ENCODE measurements at regions not wholly inside any gene's neighbourhood (a gene's known extent, or its start where the extent isn't known, plus 50 kb on each side); places are given as distances from the start of the nearest gene placed in this dataset.

DNA sequence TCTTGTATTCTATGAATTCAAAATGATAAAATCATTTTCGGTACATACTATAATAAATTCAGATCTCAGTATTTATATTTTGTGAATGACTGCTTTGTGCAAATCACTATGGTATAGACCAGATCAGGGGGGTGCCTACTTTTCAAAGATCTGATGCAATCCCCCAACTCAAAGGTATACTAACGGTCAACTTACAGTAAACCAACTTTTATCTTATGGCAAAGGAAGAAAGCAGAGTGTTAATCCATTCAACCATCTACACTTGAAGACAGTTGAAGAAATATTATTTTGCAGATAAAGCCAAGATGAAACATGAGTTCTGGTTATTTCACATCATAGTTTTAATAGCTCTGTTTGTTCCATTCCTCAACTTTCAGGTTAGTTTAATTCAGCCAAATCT lies 197.1 kb downstream of the MEX3B start:
- Histone ChIP-seq H3K9ac (ENCODE audit: low read length in 3 of 3) (no peak overlapping the region), H3K36me3 (ENCODE audit: control insufficient read depth in 2 of 3, insufficient read depth in 3 of 3, low read length in 3 of 3) (no peaks in the 10 kb centered on the region), H3K9me3 (ENCODE audit: control insufficient read depth in 2 of 3, insufficient read depth in 1 of 3, low read length in 3 of 3) (no peaks in the 10 kb centered on the region), H3K4me1 (ENCODE audit: control insufficient read depth in 2 of 3, insufficient read depth in 2 of 3, low read depth in 1 of 3, low read length in 3 of 3) (no peaks in the 10 kb centered on the region), H3K27me3 (ENCODE audit: control insufficient read depth, insufficient read depth, low read length) (no peaks in the 10 kb centered on the region), H3K27ac (ENCODE audit: low read depth in 2 of 2, low read length in 2 of 2) (no peak overlapping the region), H3K4me3 (ENCODE audit: low read length in 3 of 3) (no peak overlapping the region)
- FAIRE-seq (no peak), DNase-seq (no peak)
- TF ChIP-seq, protein P1, sequence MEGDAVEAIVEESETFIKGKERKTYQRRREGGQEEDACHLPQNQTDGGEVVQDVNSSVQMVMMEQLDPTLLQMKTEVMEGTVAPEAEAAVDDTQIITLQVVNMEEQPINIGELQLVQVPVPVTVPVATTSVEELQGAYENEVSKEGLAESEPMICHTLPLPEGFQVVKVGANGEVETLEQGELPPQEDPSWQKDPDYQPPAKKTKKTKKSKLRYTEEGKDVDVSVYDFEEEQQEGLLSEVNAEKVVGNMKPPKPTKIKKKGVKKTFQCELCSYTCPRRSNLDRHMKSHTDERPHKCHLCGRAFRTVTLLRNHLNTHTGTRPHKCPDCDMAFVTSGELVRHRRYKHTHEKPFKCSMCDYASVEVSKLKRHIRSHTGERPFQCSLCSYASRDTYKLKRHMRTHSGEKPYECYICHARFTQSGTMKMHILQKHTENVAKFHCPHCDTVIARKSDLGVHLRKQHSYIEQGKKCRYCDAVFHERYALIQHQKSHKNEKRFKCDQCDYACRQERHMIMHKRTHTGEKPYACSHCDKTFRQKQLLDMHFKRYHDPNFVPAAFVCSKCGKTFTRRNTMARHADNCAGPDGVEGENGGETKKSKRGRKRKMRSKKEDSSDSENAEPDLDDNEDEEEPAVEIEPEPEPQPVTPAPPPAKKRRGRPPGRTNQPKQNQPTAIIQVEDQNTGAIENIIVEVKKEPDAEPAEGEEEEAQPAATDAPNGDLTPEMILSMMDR (IDR thresholded peaks at IDR 0.05; ENCODE audit: borderline replicate concordance, extremely low read depth, insufficient read depth): no peak
- intact Hi-C loops (cut with DNase I): no loop called here

DNA sequence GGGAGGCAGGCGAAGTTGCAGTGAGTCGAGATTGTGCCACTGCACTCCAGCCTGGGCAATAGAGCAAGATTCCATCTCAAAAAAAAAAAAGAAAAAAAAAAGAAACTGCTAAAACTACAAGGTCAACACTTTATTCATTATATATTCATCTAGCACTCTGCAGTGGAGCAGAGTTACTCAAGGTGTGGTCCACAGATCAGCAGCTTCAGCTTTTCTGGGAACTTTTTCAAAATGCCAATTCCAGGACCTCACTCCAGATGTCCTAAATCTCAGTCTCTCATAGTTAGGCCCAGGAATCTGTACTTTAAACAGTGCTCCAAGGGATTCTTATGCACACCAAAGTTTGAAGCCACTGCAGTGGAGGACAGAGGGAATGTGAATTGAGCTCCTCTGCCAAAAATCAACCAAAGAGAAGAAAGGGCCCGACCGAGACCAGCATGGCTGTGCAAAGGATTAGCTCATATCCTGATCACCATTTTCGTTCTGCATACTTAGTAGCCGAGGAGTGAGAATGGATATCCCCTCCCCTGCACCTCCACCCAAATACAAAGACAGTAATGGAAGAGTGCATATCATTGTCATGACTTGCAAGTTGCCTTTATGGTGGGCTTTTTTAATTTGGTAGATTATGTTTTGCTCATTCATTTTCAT lies 201.9 kb downstream of the MEX3B start:
- Histone ChIP-seq H3K27ac (ENCODE audit: low read depth in 2 of 2, low read length in 2 of 2) (no peak overlapping the region), H3K9ac (ENCODE audit: low read length in 3 of 3) (no peak overlapping the region), H3K4me3 (ENCODE audit: low read length in 3 of 3) (no peak overlapping the region), H3K9me3 (ENCODE audit: control insufficient read depth in 2 of 3, insufficient read depth in 1 of 3, low read length in 3 of 3) (no peaks in the 10 kb centered on the region), H3K27me3 (ENCODE audit: control insufficient read depth, insufficient read depth, low read length) (no peaks in the 10 kb centered on the region), H3K36me3 (ENCODE audit: control insufficient read depth in 2 of 3, insufficient read depth in 3 of 3, low read length in 3 of 3) (no peaks in the 10 kb centered on the region), H3K4me1 (ENCODE audit: control insufficient read depth in 2 of 3, insufficient read depth in 2 of 3, low read depth in 1 of 3, low read length in 3 of 3) (no peaks in the 10 kb centered on the region)
- TF ChIP-seq, protein P1 (IDR thresholded peaks at IDR 0.05; ENCODE audit: borderline replicate concordance, extremely low read depth, insufficient read depth): no peak
- FAIRE-seq: no peak
- intact Hi-C loops (cut with DNase I): no loop called here
- DNase-seq: no peak

DNA sequence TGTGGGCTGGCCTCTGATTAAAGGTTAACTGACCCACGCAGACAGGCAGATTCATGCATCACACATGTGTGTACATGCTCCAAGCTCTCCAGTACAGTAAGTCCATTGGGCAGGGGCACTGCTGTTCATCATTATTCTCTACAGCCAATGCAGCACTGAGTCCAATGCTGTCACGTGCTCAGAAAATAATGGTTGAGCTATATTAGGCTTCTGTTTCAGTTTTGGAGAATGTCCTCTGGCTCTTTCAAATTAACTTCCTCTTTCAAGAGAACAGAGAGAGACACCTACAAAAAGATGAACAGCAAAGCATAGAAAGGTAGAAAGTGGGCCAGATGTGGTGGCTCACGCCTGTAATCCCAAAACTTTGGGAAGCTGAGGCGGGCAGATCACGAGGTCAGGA lies 202.6 kb downstream of the MEX3B start:
- no peak for DNase-seq
- FAIRE-seq: no peak
- H3K4me1 ChIP-seq (ENCODE audit: control insufficient read depth in 2 of 3, insufficient read depth in 2 of 3, low read depth in 1 of 3, low read length in 3 of 3): no peaks in the 10 kb centered on the region
- H3K9me3 ChIP-seq (ENCODE audit: control insufficient read depth in 2 of 3, insufficient read depth in 1 of 3, low read length in 3 of 3): no peaks in the 10 kb centered on the region
- no peak overlapping the region for H3K27ac ChIP-seq (ENCODE audit: low read depth in 2 of 2, low read length in 2 of 2)
- no peak overlapping the region for H3K9ac ChIP-seq (ENCODE audit: low read length in 3 of 3)
- TF ChIP-seq, protein P1 (IDR thresholded peaks at IDR 0.05; ENCODE audit: borderline replicate concordance, extremely low read depth, insufficient read depth): no peak
- H3K36me3 ChIP-seq (ENCODE audit: control insufficient read depth in 2 of 3, insufficient read depth in 3 of 3, low read length in 3 of 3): no peaks in the 10 kb centered on the region
- intact Hi-C loops (cut with DNase I): no loop called here
- no peaks in the 10 kb centered on the region for H3K27me3 ChIP-seq (ENCODE audit: control insufficient read depth, insufficient read depth, low read length)
- H3K4me3 ChIP-seq (ENCODE audit: low read length in 3 of 3): no peak overlapping the region

DNA sequence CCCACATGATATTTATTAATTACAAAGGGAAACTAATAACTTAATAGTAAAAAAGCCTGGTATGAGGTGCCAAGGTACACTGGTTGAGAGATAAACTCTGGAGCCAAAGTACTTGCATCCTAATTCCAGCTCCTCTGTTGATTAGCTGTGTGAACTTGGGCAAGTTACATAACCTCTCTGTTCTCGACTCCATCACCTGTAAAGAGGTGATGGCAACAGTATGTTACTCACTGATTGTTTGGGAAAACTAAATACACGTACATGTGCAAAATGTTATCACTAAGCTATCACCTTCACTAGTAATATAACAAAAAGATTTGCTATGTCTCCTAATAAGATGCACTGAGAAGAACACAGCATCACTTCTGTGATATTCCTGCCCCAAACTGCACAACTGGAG lies 206.4 kb downstream of the MEX3B start:
- Histone ChIP-seq H3K9me3 (ENCODE audit: control insufficient read depth in 2 of 3, insufficient read depth in 1 of 3, low read length in 3 of 3) (no peaks in the 10 kb centered on the region), H3K36me3 (ENCODE audit: control insufficient read depth in 2 of 3, insufficient read depth in 3 of 3, low read length in 3 of 3) (no peaks in the 10 kb centered on the region), H3K27ac (ENCODE audit: low read depth in 2 of 2, low read length in 2 of 2) (no peak overlapping the region), H3K4me3 (ENCODE audit: low read length in 3 of 3) (no peak overlapping the region), H3K9ac (ENCODE audit: low read length in 3 of 3) (no peak overlapping the region), H3K27me3 (ENCODE audit: control insufficient read depth, insufficient read depth, low read length) (no peaks in the 10 kb centered on the region), H3K4me1 (ENCODE audit: control insufficient read depth in 2 of 3, insufficient read depth in 2 of 3, low read depth in 1 of 3, low read length in 3 of 3) (no peaks in the 10 kb centered on the region)
- FAIRE-seq (no peak), DNase-seq (no peak)
- intact Hi-C loops (cut with DNase I): no loop called here
- TF ChIP-seq, protein P1 (IDR thresholded peaks at IDR 0.05; ENCODE audit: borderline replicate concordance, extremely low read depth, insufficient read depth): no peak

Data from kidney (tissue), 13 donors.